ENCODE measurements at regions not wholly inside any gene's neighbourhood (a gene's known extent, or its start where the extent isn't known, plus 50 kb on each side); places are given as distances from the start of the nearest gene placed in this dataset.

DNA sequence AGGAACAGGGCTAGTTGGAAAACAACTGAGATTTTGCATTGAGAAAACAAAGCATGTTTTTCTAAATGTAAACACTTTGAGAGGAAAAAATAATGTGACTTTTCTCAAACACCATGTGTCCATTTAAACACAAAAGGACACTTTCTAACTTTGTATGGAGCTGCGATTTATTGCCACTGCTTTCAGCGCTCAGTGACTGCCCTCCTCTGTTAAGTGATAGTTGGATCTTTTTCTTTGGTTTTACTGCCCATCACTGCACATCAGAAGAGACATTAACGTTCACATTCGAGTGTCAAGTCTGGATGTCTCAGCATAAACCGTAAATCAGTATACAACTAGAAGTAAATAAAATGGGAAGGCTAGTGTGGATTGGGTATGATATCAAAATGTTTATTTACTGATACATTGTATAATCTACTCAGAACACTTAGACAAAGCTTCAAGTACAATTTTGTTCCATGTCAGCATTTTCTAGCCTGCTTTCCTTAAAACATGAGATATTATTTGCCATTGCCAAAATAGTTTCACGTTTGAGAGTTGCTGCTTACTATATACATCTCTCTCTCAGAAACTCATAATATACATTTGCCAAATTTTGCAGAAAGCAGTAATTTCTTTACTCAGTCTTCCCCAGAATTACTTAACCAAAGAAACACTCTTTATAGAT lies 237.6 kb downstream of the IKZF2 start:
- FAIRE-seq = no peak
- DNase-seq (ENCODE audit: low read depth) = no peak
- Histone ChIP-seq H3K4me3 (ENCODE audit: low read depth, low read length) (no peak overlapping the region), H3K27me3 (ENCODE audit: control insufficient read depth, insufficient read depth, low read length) (no peaks in the 10 kb centered on the region), H3K36me3 (ENCODE audit: control insufficient read depth, insufficient read depth, low read length) (no peaks in the 10 kb centered on the region)
- TF ChIP-seq CTCF (IDR thresholded peaks at IDR 0.05; ENCODE audit: insufficient read depth, low read length, severe bottlenecking) = no peak

DNA sequence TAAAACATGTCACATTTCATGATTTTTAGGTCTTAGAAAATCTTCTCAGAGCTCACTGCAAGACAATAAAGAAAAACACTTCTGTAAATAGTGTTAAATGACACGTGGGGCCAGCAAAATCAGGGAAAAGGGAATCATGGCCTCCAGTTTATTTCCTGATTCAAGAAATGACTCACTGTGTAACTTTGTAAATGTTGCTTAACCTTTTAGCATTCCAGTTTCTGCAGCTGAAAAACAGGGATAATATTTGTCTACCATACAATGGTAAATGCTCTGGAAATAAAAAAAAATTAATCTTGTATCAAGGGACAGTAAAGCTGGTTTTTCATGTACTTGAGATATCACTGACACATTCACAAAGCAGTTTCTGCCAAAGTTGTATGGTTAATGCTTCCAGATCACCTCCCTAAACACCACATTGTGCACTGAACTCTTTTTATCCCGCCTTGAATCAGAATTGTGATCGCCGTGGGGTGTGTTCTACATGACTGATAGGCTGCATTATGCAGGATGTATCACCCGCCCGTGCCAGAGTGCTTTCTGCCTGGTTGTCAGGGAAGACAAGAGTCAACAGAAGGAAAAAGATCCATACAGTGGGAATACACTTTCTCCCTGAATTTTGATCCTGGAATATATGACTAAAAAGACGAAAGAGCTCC lies 238.8 kb downstream of the IKZF2 start:
- TF ChIP-seq CTCF (IDR thresholded peaks at IDR 0.05; ENCODE audit: insufficient read depth, low read length, severe bottlenecking) = no peak
- no peaks in the 10 kb centered on the region for H3K27me3 ChIP-seq (ENCODE audit: control insufficient read depth, insufficient read depth, low read length)
- DNase-seq (ENCODE audit: low read depth) (peak; percentile 94), FAIRE-seq (peak; percentile 79)
- no peaks in the 10 kb centered on the region for H3K36me3 ChIP-seq (ENCODE audit: control insufficient read depth, insufficient read depth, low read length)
- H3K4me3 ChIP-seq (ENCODE audit: low read depth, low read length) = no peak overlapping the region

GRCh38 chr2:212911011-212911410 lies 240.4 kb downstream of the IKZF2 start:
- no peak for TF ChIP-seq CTCF (IDR thresholded peaks at IDR 0.05; ENCODE audit: insufficient read depth, low read length, severe bottlenecking)
- no peak overlapping the region for H3K4me3 ChIP-seq (ENCODE audit: low read depth, low read length)
- DNase-seq (ENCODE audit: low read depth) = no peak
- no peaks in the 10 kb centered on the region for H3K27me3 ChIP-seq (ENCODE audit: control insufficient read depth, insufficient read depth, low read length)
- no peak for FAIRE-seq
- no peaks in the 10 kb centered on the region for H3K36me3 ChIP-seq (ENCODE audit: control insufficient read depth, insufficient read depth, low read length)

DNA sequence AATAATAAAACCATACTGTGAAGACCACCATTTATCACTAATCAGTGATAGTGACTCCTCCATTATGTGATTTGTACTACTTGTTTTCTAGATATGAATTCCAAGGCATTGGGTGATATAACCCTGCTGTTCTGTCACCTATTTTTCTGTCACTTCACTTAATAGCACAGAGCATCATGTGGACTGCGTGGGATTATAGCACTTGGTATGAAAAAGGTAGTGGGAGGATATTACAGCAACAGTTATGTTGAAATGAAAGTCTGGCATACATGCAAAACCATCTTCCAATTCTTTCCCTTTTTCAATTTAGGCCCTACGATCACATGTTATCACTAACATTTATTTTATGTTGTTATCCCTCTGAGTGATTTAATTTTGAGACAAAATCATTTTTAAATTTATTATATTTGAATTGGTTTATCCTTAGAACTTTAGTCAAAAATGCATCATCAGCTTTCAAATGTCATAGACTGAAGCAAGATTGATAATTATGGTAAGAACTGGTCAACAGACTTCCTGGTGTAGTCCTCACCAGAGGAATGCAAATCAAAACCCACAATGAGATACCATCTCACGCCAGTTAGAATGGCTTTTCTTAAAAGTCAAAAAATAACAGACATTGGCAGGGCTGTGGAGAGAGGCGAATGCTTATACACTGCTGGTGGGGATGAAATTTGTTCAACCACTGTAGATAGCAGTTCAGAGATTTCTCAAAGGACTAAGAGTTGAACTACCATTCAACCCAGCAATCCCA lies 242.6 kb downstream of the IKZF2 start:
- FAIRE-seq = no peak
- no peaks in the 10 kb centered on the region for H3K27me3 ChIP-seq (ENCODE audit: control insufficient read depth, insufficient read depth, low read length)
- TF ChIP-seq CTCF (IDR thresholded peaks at IDR 0.05; ENCODE audit: insufficient read depth, low read length, severe bottlenecking) = no peak
- DNase-seq (ENCODE audit: low read depth) = no peak
- no peaks in the 10 kb centered on the region for H3K36me3 ChIP-seq (ENCODE audit: control insufficient read depth, insufficient read depth, low read length)
- H3K4me3 ChIP-seq (ENCODE audit: low read depth, low read length) = no peak overlapping the region

DNA sequence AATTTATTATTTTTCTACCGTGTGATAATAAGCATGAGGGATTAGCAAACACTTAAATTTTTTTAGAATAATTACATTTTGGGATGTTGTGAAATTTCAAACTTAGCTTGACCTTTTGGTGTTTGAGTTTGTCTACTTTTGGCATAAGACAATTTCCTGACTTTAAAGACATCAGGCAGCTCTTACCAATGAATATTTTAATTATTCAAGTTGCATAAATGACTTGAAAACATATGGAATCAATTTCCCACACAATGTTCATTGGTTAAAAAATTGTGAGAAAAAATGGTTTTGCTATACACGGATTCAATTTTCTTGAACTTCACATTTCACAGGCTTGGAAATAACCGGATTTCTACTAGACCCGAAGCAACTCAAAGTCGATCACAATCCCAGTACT lies 243.4 kb downstream of the IKZF2 start:
- FAIRE-seq (no peak), DNase-seq (ENCODE audit: low read depth) (no peak)
- H3K36me3 ChIP-seq (ENCODE audit: control insufficient read depth, insufficient read depth, low read length) = no peaks in the 10 kb centered on the region
- TF ChIP-seq CTCF (IDR thresholded peaks at IDR 0.05; ENCODE audit: insufficient read depth, low read length, severe bottlenecking) = no peak
- no peaks in the 10 kb centered on the region for H3K27me3 ChIP-seq (ENCODE audit: control insufficient read depth, insufficient read depth, low read length)
- no peak overlapping the region for H3K4me3 ChIP-seq (ENCODE audit: low read depth, low read length)

Data from bronchial epithelial cell (primary cell).